Fibroblast of pulmonary artery (primary cell): ENCODE measurements at regions not wholly inside any gene's neighbourhood (a gene's known extent, or its start where the extent isn't known, plus 50 kb on each side); places are given as distances from the start of the nearest gene placed in this dataset.

Source experiments
- DNase-seq: peaks from one replicate; pipeline ENCODE4 v3.0.0-alpha.2; 2010; ENCODE audit warnings: low read depth
- H3K4me3 ChIP-seq: replicated peaks from 2 replicates; pipeline ENCODE4 v1.5.1; 2011; ENCODE audit warnings: low read depth, mild to moderate bottlenecking, control low read depth, low read length, moderate library complexity
- CTCF ChIP-seq: IDR thresholded peaks from 2 replicates; pipeline ENCODE4 v1.5.1; 2011; ENCODE audit warnings: mild to moderate bottlenecking, control low read depth, low read length, inconsistent platforms; ENCODE audit errors: missing control alignments

DNA sequence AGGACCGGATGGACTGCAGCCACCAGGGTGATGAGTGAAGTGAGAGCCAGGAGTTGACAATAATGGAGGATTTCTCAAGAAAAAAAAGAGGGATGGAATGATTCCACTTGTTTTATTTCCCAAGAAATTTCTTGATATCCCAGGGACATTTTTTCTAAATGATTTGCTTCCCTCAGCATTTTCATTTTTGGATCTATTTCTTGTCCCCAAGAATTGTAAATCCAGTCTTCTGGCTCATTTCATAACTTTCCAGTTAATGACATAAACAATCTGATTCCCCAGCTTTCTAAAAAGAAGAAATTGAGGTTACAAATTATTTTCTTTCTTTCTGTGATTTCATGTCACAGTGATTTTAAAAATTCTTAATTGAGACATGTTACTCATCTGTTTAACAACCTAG lies 446.5 kb downstream of the PRR16 start:
- no peak overlapping the region for H3K4me3 ChIP-seq
- no peak for DNase-seq
- no peak for TF ChIP-seq CTCF

GRCh38 chr5:120913396-120913795 lies 449.3 kb downstream of the PRR16 start:
- DNase-seq: no peak
- no peak overlapping the region for H3K4me3 ChIP-seq
- TF ChIP-seq CTCF: no peak

DNA sequence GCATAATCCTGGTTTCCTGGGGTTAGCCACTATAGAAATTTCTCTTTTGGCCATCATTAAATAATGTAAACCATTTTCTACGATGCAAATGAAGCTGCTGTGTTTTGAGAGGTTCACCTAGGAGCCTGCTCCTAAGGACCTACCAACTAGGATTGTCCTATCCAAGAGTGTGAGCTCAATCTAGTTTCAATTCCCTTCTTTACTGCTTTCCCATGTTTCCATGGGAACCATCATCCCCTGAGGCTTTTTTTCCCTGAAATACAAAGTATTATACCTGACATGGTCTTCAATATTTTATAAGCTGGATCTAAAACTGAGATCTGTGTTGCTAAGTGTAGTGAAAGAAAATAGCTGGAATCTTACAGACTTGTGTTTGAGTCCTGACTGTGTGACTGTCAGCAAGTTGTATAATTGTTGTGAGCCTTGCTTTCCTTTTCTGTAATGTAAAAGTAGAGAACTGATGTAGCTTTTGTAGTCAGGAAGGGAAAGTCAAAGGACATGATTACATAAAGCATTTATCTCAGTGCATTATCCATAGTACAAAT lies 453.2 kb downstream of the PRR16 start:
- TF ChIP-seq CTCF: no peak
- H3K4me3 ChIP-seq: no peak overlapping the region
- no peak for DNase-seq

- no peak for TF ChIP-seq CTCF
- DNase-seq: no peak
- H3K4me3 ChIP-seq: no peak overlapping the region
These were observed 454.9 kb downstream of the PRR16 start for GRCh38 chr5:120919017-120919416.

DNA sequence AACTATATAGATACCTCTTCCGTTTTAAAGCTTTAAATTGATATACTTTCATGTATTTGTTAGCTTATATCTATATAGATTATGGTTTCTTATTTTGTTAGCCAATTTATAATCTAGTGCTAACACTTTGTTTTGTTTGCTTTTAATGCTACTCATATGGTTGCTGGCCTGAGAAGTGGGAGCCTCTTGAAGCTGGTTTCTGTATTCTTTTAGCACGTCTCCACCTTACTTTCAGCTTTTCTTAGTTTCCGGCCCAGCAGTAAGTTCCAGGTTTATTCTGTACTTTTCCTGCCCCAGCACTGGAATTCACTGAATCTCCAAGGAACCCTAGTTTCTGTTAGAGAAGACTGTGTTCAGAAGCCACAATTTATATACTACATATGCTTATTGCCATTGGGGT lies 458.9 kb downstream of the PRR16 start:
- TF ChIP-seq CTCF: no peak
- no peak overlapping the region for H3K4me3 ChIP-seq
- DNase-seq: no peak

DNA sequence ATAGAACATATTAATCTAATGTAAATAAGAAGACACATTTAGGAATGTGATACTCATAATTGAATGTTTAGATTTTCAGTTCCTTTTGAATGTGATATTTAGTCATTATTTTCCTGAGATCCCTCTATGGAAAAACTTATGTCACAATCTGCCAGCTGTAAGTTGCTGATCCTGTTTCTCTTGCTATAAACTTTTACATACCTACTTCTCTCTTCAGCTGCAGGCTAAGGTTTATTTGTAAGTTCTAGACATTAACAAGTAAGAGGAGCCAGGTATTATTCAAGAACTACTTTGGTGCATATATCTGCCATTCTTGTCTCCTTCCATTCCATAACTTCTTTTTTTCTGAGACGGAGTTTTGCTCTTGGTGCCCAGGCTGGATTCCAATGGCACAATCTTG lies 462.4 kb downstream of the PRR16 start:
- DNase-seq: no peak
- no peak for TF ChIP-seq CTCF
- H3K4me3 ChIP-seq: no peak overlapping the region

DNA sequence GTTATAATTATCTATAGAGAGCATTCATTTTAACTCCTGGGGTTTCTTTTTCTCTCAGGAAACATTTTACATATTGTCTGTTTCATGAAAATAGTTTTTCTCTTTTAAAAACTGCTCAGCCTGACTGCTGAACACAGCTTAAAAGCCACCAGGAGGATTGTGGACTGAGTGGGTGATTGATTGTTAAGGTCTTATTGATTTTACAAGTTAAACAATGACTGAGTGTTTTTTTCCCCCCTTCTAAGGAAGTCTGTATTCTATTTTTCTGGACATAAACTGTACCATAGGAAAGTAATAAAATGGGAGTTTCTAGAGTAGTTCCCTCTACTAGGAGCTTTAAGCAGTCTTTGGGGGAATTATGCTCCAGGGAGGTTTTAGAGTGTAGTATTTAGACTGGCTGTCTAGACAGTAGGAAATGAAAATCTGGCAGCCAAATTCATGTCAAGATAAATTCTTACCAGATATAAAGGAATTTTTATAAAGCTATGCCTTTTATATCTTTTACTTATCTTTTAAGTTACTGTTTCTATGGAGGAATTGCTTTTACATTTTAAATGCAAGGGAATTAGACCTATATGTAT lies 463.9 kb downstream of the PRR16 start:
- no peak for DNase-seq
- no peak for TF ChIP-seq CTCF
- no peak overlapping the region for H3K4me3 ChIP-seq
